Liver (tissue), 8 donors: ENCODE measurements at regions not wholly inside any gene's neighbourhood (a gene's known extent, or its start where the extent isn't known, plus 50 kb on each side); places are given as distances from the start of the nearest gene placed in this dataset.

Experiments used
- DNase-seq: peaks from one replicate; pipeline ENCODE4 v3.0.0-alpha.2; 2017; ENCODE audit warnings: low spot score
- H3K27ac ChIP-seq, 2 donors: one replicate each; pipeline ENCODE4 v1.7.0; 2013; ENCODE audit warnings: inconsistent platforms in 2 of 2, low read length in 2 of 2, control low read depth in 1 of 2, low read depth in 1 of 2, mild to moderate bottlenecking in 1 of 2
- H3K27me3 ChIP-seq, 4 donors: one replicate each; pipeline versions ENCODE4 v1.6.1 to v1.7.0; 2013; ENCODE audit warnings: low read length in 3 of 4, inconsistent platforms in 1 of 4, mild to moderate bottlenecking in 1 of 4, moderate library complexity in 1 of 4; ENCODE audit not compliant: control insufficient read depth in 4 of 4, insufficient read depth in 4 of 4
- H3K36me3 ChIP-seq, 4 donors: one replicate each; pipeline versions ENCODE4 v1.6.1 to v1.7.0; 2013; ENCODE audit warnings: low read length in 3 of 4, mild to moderate bottlenecking in 3 of 4, low read depth in 1 of 4, moderate library complexity in 1 of 4; ENCODE audit not compliant: control insufficient read depth in 4 of 4, insufficient read depth in 3 of 4
- H3K4me1 ChIP-seq, 4 donors: one replicate each; pipeline versions ENCODE4 v1.6.1 to v1.7.0; 2013; ENCODE audit warnings: low read length in 3 of 4, mild to moderate bottlenecking in 3 of 4, moderate library complexity in 1 of 4; ENCODE audit not compliant: control insufficient read depth in 4 of 4, insufficient read depth in 4 of 4
- H3K4me3 ChIP-seq, 3 donors: one replicate each; pipeline versions ENCODE4 v1.6.1 to v1.7.0; 2013; ENCODE audit warnings: low read length in 3 of 3, control low read depth in 1 of 3, low read depth in 1 of 3, mild to moderate bottlenecking in 1 of 3
- H3K9ac ChIP-seq, 2 donors: one replicate each; pipeline ENCODE4 v1.7.0; 2013; ENCODE audit warnings: low read length in 2 of 2, mild to moderate bottlenecking in 2 of 2, moderate library complexity in 2 of 2, control low read depth in 1 of 2, low read depth in 1 of 2
- H3K9me3 ChIP-seq, 4 donors: one replicate each; pipeline versions ENCODE4 v1.6.1 to v1.7.0; 2013; ENCODE audit warnings: low read length in 3 of 4; ENCODE audit not compliant: control insufficient read depth in 4 of 4
- ATF3 ChIP-seq: IDR thresholded peaks from 2 replicates; pipeline ENCODE4 v1.6.1; 2016; ENCODE audit warnings: antibody characterized with exemption
- EGR1 ChIP-seq, 2 donors: IDR thresholded peaks; 2 replicates each; pipeline ENCODE4 v1.6.1; 2016 to 2018; ENCODE audit warnings: antibody characterized with exemption in 2 of 2, low read depth in 2 of 2
- FOXA1 ChIP-seq: IDR thresholded peaks from 2 replicates; pipeline ENCODE4 v1.6.1; 2016; ENCODE audit warnings: antibody characterized with exemption
- GABPA ChIP-seq, 2 donors: IDR thresholded peaks in 1 of 2; conservative IDR thresholded peaks in 1 of 2; 2 replicates each; pipeline ENCODE4 v1.6.1; 2016; ENCODE audit warnings: antibody characterized with exemption in 2 of 2, mild to moderate bottlenecking in 1 of 2, moderate library complexity in 1 of 2
- HNF4A ChIP-seq, 2 donors: conservative IDR thresholded peaks; 2 replicates each; pipeline ENCODE4 v1.6.1; 2016; ENCODE audit warnings: antibody characterized with exemption in 2 of 2, mild to moderate bottlenecking in 2 of 2
- HNF4G ChIP-seq: IDR thresholded peaks from 2 replicates; pipeline ENCODE4 v1.6.1; 2016; ENCODE audit warnings: antibody characterized with exemption
- JUND ChIP-seq, 2 donors: IDR thresholded peaks; 2 replicates each; pipeline ENCODE4 v1.6.1; 2016; ENCODE audit warnings: antibody characterized with exemption in 2 of 2
- MAX ChIP-seq: IDR thresholded peaks from 2 replicates; pipeline ENCODE4 v1.6.1; 2016; ENCODE audit warnings: antibody characterized with exemption
- NR2F2 ChIP-seq: IDR thresholded peaks from 2 replicates; pipeline ENCODE4 v1.6.1; 2016; ENCODE audit warnings: antibody characterized with exemption
- RAD21 ChIP-seq, 2 donors: IDR thresholded peaks; 2 replicates each; pipeline ENCODE4 v1.6.1; 2016; ENCODE audit warnings: antibody characterized with exemption in 2 of 2, mild to moderate bottlenecking in 2 of 2
- REST ChIP-seq: IDR thresholded peaks from 2 replicates; pipeline ENCODE4 v1.6.1; 2016; ENCODE audit warnings: antibody characterized with exemption, mild to moderate bottlenecking
- RXRA ChIP-seq, 2 donors: IDR thresholded peaks; 2 replicates each; pipeline ENCODE4 v1.6.1; 2017 to 2018; ENCODE audit warnings: antibody characterized with exemption in 2 of 2, mild to moderate bottlenecking in 1 of 2
- SP1 ChIP-seq: IDR thresholded peaks from 2 replicates; pipeline ENCODE4 v1.6.1; 2018; ENCODE audit warnings: antibody characterized with exemption, mild to moderate bottlenecking
- TAF1 ChIP-seq: conservative IDR thresholded peaks from 2 replicates; pipeline ENCODE4 v1.6.1; 2016; ENCODE audit warnings: antibody characterized with exemption, mild to moderate bottlenecking
- YY1 ChIP-seq: IDR thresholded peaks from 2 replicates; pipeline ENCODE4 v1.6.1; 2016; ENCODE audit warnings: antibody characterized with exemption, mild to moderate bottlenecking
- ZBTB33 ChIP-seq: IDR thresholded peaks from 2 replicates; pipeline ENCODE4 v1.6.1; 2016; ENCODE audit warnings: antibody characterized with exemption
- WGBS: extraction: QIAGEN DNeasy Blood & Tissue Kit; methylation state at CpG from one replicate; pipeline ENCODE4 v1.1.7; 2013; 5-methylcytosine and 5-hydroxymethylcytosine counted together
- TF ChIP-seq, protein P1 (sequence below): fragments of 150-350 bp; IDR thresholded peaks from 2 replicates; pipeline ENCODE4 v1.5.1; 2017; ENCODE audit warnings: improper control_type of control experiment, low read depth, low read length; ENCODE audit not compliant: missing input control
- donor health status: healthy.
- donor health status: healthy.
- donor health status: healthy.
- donor health status: healthy.
- donor health status: healthy.

DNA sequence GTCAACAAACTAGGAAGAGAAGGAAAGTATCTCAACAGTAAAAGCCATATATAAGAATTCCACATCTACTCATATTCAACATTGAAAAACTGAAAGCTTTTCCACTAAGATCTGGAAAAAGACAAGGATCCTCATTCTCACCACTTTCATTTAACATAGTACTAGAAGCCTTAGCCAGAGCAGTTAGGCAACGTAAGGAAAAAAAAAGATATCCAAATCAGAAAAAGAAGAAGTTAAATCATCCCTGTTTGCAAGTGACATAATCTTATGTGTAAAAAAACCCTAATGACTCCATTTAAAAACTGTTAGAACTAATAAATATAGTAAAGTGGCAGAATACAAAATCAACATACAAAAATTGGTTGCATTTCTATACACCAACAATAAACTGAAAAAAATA lies 426.2 kb downstream of the BCAT1 start:
- H3K9ac ChIP-seq, result no peak overlapping the region
- no peaks in the 10 kb centered on the region for H3K36me3 ChIP-seq
- TF ChIP-seq FOXA1 (no peak), RAD21 (IDR thresholded peaks at IDR 0.05) (no peak), HNF4A (conservative IDR thresholded peaks at IDR 0.05) (no peak), NR2F2 (no peak), YY1 (no peak), EGR1 (IDR thresholded peaks at IDR 0.05; ENCODE audit: low read depth in 2 of 2) (no peak), MAX (no peak), ATF3 (no peak), TAF1 (no peak), REST (no peak)
- TF ChIP-seq, protein P1, sequence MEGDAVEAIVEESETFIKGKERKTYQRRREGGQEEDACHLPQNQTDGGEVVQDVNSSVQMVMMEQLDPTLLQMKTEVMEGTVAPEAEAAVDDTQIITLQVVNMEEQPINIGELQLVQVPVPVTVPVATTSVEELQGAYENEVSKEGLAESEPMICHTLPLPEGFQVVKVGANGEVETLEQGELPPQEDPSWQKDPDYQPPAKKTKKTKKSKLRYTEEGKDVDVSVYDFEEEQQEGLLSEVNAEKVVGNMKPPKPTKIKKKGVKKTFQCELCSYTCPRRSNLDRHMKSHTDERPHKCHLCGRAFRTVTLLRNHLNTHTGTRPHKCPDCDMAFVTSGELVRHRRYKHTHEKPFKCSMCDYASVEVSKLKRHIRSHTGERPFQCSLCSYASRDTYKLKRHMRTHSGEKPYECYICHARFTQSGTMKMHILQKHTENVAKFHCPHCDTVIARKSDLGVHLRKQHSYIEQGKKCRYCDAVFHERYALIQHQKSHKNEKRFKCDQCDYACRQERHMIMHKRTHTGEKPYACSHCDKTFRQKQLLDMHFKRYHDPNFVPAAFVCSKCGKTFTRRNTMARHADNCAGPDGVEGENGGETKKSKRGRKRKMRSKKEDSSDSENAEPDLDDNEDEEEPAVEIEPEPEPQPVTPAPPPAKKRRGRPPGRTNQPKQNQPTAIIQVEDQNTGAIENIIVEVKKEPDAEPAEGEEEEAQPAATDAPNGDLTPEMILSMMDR, result no peak
- H3K27ac ChIP-seq, result no peak overlapping the region
- no peaks in the 10 kb centered on the region for H3K4me1 ChIP-seq
- DNase-seq, result no peak
- peaks cover 0 to 8% (median 1%) of the 10 kb centered on the region in 4 donors for H3K9me3 ChIP-seq
- H3K27me3 ChIP-seq, result no peaks in the 10 kb centered on the region
- H3K4me3 ChIP-seq, result no peak overlapping the region
- 90% methylated on average over 1 of the region's 1 CpG for WGBS

GRCh38 chr12:24519759-24520158 lies 429.1 kb downstream of the BCAT1 start:
- Histone ChIP-seq H3K27me3 (no peaks in the 10 kb centered on the region), H3K9me3 (peaks cover 0 to 8% (median 1%) of the 10 kb centered on the region in 4 donors), H3K36me3 (no peaks in the 10 kb centered on the region), H3K4me3 (no peak overlapping the region), H3K9ac (no peak overlapping the region), H3K4me1 (no peaks in the 10 kb centered on the region), H3K27ac (no peak overlapping the region)
- 93% methylated on average over 1 of the region's 1 CpG for WGBS
- DNase-seq, result no peak
- TF ChIP-seq ZBTB33 (no peak), EGR1 (IDR thresholded peaks at IDR 0.05; ENCODE audit: low read depth in 2 of 2) (no peak), RXRA (IDR thresholded peaks at IDR 0.05) (no peak), NR2F2 (no peak), MAX (no peak), GABPA (IDR thresholded peaks at IDR 0.05 in 1 of 2, conservative IDR thresholded peaks at IDR 0.05 in 1 of 2) (no peak), ATF3 (no peak), SP1 (no peak), JUND (IDR thresholded peaks at IDR 0.05) (no peak), RAD21 (IDR thresholded peaks at IDR 0.05) (no peak), HNF4A (conservative IDR thresholded peaks at IDR 0.05) (no peak), REST (no peak), YY1 (no peak), HNF4G (no peak), TAF1 (no peak)
- TF ChIP-seq, protein P1, result no peak
